ENCODE measurements at regions not wholly inside any gene's neighbourhood (a gene's known extent, or its start where the extent isn't known, plus 50 kb on each side); places are given as distances from the start of the nearest gene placed in this dataset.

GRCh38 chr1:143619851-143620250 is 351.9 kb downstream of the FAM72C start (continued):
- TF ChIP-seq REST (IDR thresholded peaks at IDR 0.05; ENCODE audit: low read depth) (no peak), SIN3A (IDR thresholded peaks at IDR 0.05; ENCODE audit: low read depth) (no peak)

- no peaks in the 10 kb centered on the region for H3K36me3 ChIP-seq (ENCODE audit: control insufficient read depth in 1 of 2, insufficient read depth in 2 of 2, low read length in 2 of 2)
- no peak for TF ChIP-seq SIN3A (IDR thresholded peaks at IDR 0.05; ENCODE audit: low read depth)
- TF ChIP-seq FOSL1 (IDR thresholded peaks at IDR 0.05; ENCODE audit: low read depth), result no peak
- peak in 2 of 3 experiments; percentile 27 to 52; a peak in 4 of 6 replicates for TF ChIP-seq CTCF (IDR thresholded peaks at IDR 0.05 in 2 of 3, conservative IDR thresholded peaks at IDR 0.05 in 1 of 3; ENCODE audit: borderline replicate concordance in 1 of 3, insufficient read depth in 1 of 3, low read depth in 2 of 3, low read length in 2 of 3)
- no peak for TF ChIP-seq JUND (IDR thresholded peaks at IDR 0.05)
- 0 out of 2 replicates have a peak, but pooled peaks have one; percentile 4 for TF ChIP-seq RAD21 (IDR thresholded peaks at IDR 0.05; ENCODE audit: low read depth)
- no peaks in the 10 kb centered on the region for H4K20me1 ChIP-seq (ENCODE audit: insufficient read depth)
- H3K27ac ChIP-seq (ENCODE audit: low read depth, low read length), result no peak overlapping the region
- no TSS peak for BruUV-seq (replicated peaks)
- no peak for DNase-seq (ENCODE audit: low read depth, low spot score)
- no peak overlapping the region for H3K4me2 ChIP-seq (ENCODE audit: low read length)
- no peak overlapping the region for H3K9ac ChIP-seq (ENCODE audit: low read length)
- H3K9me2 ChIP-seq (ENCODE audit: insufficient read depth), result no peaks in the 10 kb centered on the region
- no peaks in the 10 kb centered on the region for H3K9me3 ChIP-seq (ENCODE audit: control insufficient read depth in 1 of 2, insufficient read depth in 1 of 2, low read depth in 1 of 2, low read length in 2 of 2)
- no peaks in the 10 kb centered on the region for H3K27me3 ChIP-seq (ENCODE audit: insufficient read depth, low read length)
- no peaks in the 10 kb centered on the region for H3K4me1 ChIP-seq (ENCODE audit: control insufficient read depth in 1 of 2, insufficient read depth in 2 of 2, low read length in 2 of 2)
- ATAC-seq, result no peak
- intact Hi-C loops (cut with micrococcal nuclease), result no loop called here
- no peak overlapping the region for H3K4me3 ChIP-seq (replicated peaks in 1 of 2; ENCODE audit: low read depth in 1 of 2, low read length in 2 of 2)
- H3K79me2 ChIP-seq (ENCODE audit: insufficient read depth, low read length), result no peaks in the 10 kb centered on the region
- RAD21 ChIA-PET (ENCODE audit: low non-redundant PET in 1 of 2, low total read pairs in 2 of 2, uncharacterized antibody in 2 of 2, unreplicated experiment in 2 of 2), result no interaction called here
- POLR2A ChIA-PET, result no interaction called here
- no peak overlapping the region for H2AFZ ChIP-seq (ENCODE audit: low read depth, low read length, poor library complexity, severe bottlenecking)
- CTCF ChIA-PET, result no interaction called here
These were observed 360.6 kb downstream of the FAM72C start for GRCh38 chr1:143611159-143611558.

All from HCT116 (cell line).